Nephron progenitor cell (in vitro differentiated cells): ENCODE measurements at regions not wholly inside any gene's neighbourhood (a gene's known extent, or its start where the extent isn't known, plus 50 kb on each side); places are given as distances from the start of the nearest gene placed in this dataset.

Experiments used
- DNase-seq: peaks from one replicate; pipeline ENCODE4 v3.0.0; 2021
- H3K27ac Mint-ChIP-seq: 2 replicates; pipeline ENCODE4 v1.8.0; 2021; ENCODE audit warnings: mild to moderate bottlenecking, moderate library complexity, mixed read lengths
- H3K27me3 Mint-ChIP-seq: 2 replicates; pipeline ENCODE4 v1.8.0; 2021; ENCODE audit warnings: mild to moderate bottlenecking, low read depth, mixed read lengths; ENCODE audit not compliant: poor library complexity
- H3K36me3 Mint-ChIP-seq: 2 replicates; pipeline ENCODE4 v1.8.0; 2021; ENCODE audit warnings: low read depth, mixed read lengths
- H3K4me1 Mint-ChIP-seq: 2 replicates; pipeline ENCODE4 v1.8.0; 2021; ENCODE audit warnings: mixed read lengths
- H3K4me3 Mint-ChIP-seq: 2 replicates; pipeline ENCODE4 v1.8.0; 2021; ENCODE audit warnings: mild to moderate bottlenecking, moderate library complexity, mixed read lengths
- H3K9me3 Mint-ChIP-seq: 2 replicates; pipeline ENCODE4 v1.8.0; 2021; ENCODE audit warnings: mild to moderate bottlenecking, moderate library complexity, mixed read lengths
- CTCF ChIP-seq: fragments of 200-600 bp; sonication (generic); IDR thresholded peaks from 2 replicates; pipeline ENCODE4 v1.5.0; 2021; ENCODE audit warnings: antibody characterized with exemption

DNA sequence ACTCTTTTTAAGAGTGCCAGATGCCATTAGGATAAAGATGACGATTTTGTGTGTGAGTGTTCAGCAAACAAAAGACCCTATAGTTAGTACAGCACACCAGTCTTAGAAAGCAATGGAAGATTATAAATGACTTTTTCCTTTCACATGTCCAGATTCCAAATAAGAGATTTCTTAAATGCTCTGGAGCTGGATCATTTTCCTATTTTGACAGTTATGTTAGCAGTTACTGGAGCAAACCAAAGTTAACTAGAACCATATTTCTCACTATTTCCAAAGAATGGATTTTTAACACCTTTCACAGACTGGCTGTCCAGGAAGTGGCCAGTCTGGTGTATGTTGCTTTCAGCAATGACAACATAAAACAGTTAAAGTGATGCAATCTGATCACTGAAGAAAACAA lies 905.8 kb upstream of the ADGRL2 start:
- no peak overlapping the region for H3K27ac Mint-ChIP-seq
- H3K9me3 Mint-ChIP-seq, result no peaks in the 10 kb centered on the region
- H3K27me3 Mint-ChIP-seq, result peaks cover 3% of the 10 kb centered on the region
- no peak for DNase-seq
- TF ChIP-seq CTCF, result no peak
- H3K4me1 Mint-ChIP-seq, result peaks cover 30% of the 10 kb centered on the region
- H3K36me3 Mint-ChIP-seq, result no peaks in the 10 kb centered on the region
- no peak overlapping the region for H3K4me3 Mint-ChIP-seq

- Mint-ChIP-seq H3K27me3 (peaks cover 7% of the 10 kb centered on the region), H3K36me3 (no peaks in the 10 kb centered on the region), H3K4me3 (peak overlapping the region; percentile 2), H3K9me3 (no peaks in the 10 kb centered on the region), H3K4me1 (peaks cover 40% of the 10 kb centered on the region), H3K27ac (peak overlapping the region; percentile 95)
- no peak for TF ChIP-seq CTCF
- DNase-seq, result no peak
Measured at GRCh38 chr1:80893115-80893514, 907.6 kb upstream of the ADGRL2 start.

DNA sequence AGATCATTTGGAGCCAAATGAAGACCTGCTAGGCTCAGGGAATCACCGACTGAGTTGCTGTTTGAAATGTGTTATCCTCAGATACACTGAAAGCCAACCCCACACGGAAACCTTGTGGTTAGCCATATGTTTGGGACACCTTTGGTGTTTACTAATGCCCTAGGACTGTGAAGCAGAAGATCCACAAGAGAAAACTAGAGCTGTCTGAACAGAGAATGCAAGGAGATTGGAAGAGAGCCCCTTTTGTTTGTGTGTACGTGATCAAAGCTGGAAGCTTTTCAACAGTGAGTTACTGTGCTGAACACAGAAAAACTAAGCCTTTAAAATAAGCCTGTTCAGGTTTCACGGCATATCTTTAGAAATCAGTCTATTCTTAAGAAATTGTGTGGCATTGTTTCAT lies 908.2 kb upstream of the ADGRL2 start:
- peak overlapping the region; percentile 92 for H3K27ac Mint-ChIP-seq
- peaks cover 7% of the 10 kb centered on the region for H3K27me3 Mint-ChIP-seq
- H3K4me1 Mint-ChIP-seq, result peaks cover 40% of the 10 kb centered on the region
- H3K36me3 Mint-ChIP-seq, result no peaks in the 10 kb centered on the region
- no peak for TF ChIP-seq CTCF
- peak overlapping the region; percentile 41 for H3K4me3 Mint-ChIP-seq
- no peak for DNase-seq
- no peaks in the 10 kb centered on the region for H3K9me3 Mint-ChIP-seq

DNA sequence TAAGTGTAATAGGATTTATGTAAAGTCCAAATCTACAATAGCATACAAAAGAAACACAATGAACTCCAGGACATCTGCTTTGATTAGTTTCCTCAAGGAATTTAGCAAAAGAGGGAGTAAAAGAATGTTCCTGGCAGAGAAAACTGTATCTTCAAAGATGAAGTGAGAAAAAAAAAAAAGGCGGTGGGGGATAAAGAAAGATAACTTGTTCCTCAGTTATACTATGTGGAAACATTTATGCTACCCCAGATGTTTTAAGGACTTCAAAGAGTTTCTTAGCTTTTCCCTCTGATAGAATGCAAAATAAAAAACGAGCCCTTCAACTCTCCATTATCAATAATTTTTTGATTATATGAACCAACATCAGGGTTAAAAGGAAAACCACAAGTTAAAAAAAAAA lies 908.9 kb upstream of the ADGRL2 start:
- H3K4me1 Mint-ChIP-seq, result peaks cover 40% of the 10 kb centered on the region
- DNase-seq, result no peak
- no peak for TF ChIP-seq CTCF
- peak overlapping the region; percentile 38 for H3K27ac Mint-ChIP-seq
- H3K4me3 Mint-ChIP-seq, result no peak overlapping the region
- H3K36me3 Mint-ChIP-seq, result no peaks in the 10 kb centered on the region
- peaks cover 7% of the 10 kb centered on the region for H3K27me3 Mint-ChIP-seq
- no peaks in the 10 kb centered on the region for H3K9me3 Mint-ChIP-seq

GRCh38 chr1:80882553-80882952 lies 918.2 kb upstream of the ADGRL2 start:
- Mint-ChIP-seq H3K27ac (no peak overlapping the region), H3K4me3 (no peak overlapping the region), H3K36me3 (no peaks in the 10 kb centered on the region), H3K27me3 (no peaks in the 10 kb centered on the region), H3K4me1 (no peaks in the 10 kb centered on the region), H3K9me3 (no peaks in the 10 kb centered on the region)
- TF ChIP-seq CTCF, result no peak
- DNase-seq, result no peak

- Mint-ChIP-seq H3K27ac (no peak overlapping the region), H3K36me3 (no peaks in the 10 kb centered on the region)
Measured at GRCh38 chr1:80878343-80878742, 922.4 kb upstream of the ADGRL2 start.

More at GRCh38 chr1:80878343-80878742, 922.4 kb upstream of the ADGRL2 start:
- Mint-ChIP-seq H3K4me1 (no peaks in the 10 kb centered on the region), H3K9me3 (no peaks in the 10 kb centered on the region), H3K4me3 (no peak overlapping the region), H3K27me3 (no peaks in the 10 kb centered on the region)
- DNase-seq, result no peak
- no peak for TF ChIP-seq CTCF
